ENCODE measurements at regions not wholly inside any gene's neighbourhood (a gene's known extent, or its start where the extent isn't known, plus 50 kb on each side); places are given as distances from the start of the nearest gene placed in this dataset.
A peak's percentile ranks its signal among the peaks of the same experiment; 100 is the strongest.
"Not testable (repeated sequence)": the region's sequence is repeated elsewhere in the genome, so short reads cannot be mapped to it uniquely, and the experiment has no call there.

GRCh38 chr2:90151805-90152204 lies 1460.3 kb downstream of the RPIA start:
- H3K27ac ChIP-seq (ENCODE audit: control insufficient read depth, insufficient read depth); RAD21 ChIA-PET (ENCODE audit: unreplicated experiment); H3K4me3 ChIP-seq; H2AFZ ChIP-seq (ENCODE audit: control insufficient read depth, low read depth, low read length); intact Hi-C loops (cut with micrococcal nuclease; ENCODE audit: unreplicated experiment); ATAC-seq; DNase-seq (ENCODE audit: low read depth, low spot score); in situ Hi-C loops (cut with MboI); H3K36me3 ChIP-seq (ENCODE audit: control insufficient read depth in 2 of 2, insufficient read depth in 2 of 2, low read length in 1 of 2); POLR2A ChIA-PET; BruUV-seq (replicated peaks); H3K4me2 ChIP-seq (ENCODE audit: control insufficient read depth, insufficient read depth); H3K9ac ChIP-seq (ENCODE audit: control insufficient read depth, insufficient read depth, low read length); H3K27me3 ChIP-seq (replicated peaks in 1 of 2; ENCODE audit: control insufficient read depth in 2 of 2, insufficient read depth in 2 of 2, low read length in 1 of 2); SMC1A ChIA-PET (ENCODE audit: uncharacterized antibody, unreplicated experiment); H3K79me2 ChIP-seq (ENCODE audit: control insufficient read depth, insufficient read depth, low read length); H4K20me1 ChIP-seq (ENCODE audit: control insufficient read depth, insufficient read depth); H3K9me3 ChIP-seq (replicated peaks; ENCODE audit: control insufficient read depth, insufficient read depth, low read length); CTCF ChIA-PET; H3K4me1 ChIP-seq (ENCODE audit: control insufficient read depth, insufficient read depth, low read length): not testable (repeated sequence)
- peak; percentile 99 for FAIRE-seq

GRCh38 chr2:90170978-90171377 lies 1479.5 kb downstream of the RPIA start:
- RAD21 ChIA-PET (ENCODE audit: unreplicated experiment); CTCF ChIA-PET; H3K4me1 ChIP-seq (ENCODE audit: control insufficient read depth, insufficient read depth, low read length); FAIRE-seq; H3K4me2 ChIP-seq (ENCODE audit: control insufficient read depth, insufficient read depth); POLR2A ChIA-PET; H3K9ac ChIP-seq (ENCODE audit: control insufficient read depth, insufficient read depth, low read length); DNase-seq (ENCODE audit: low read depth, low spot score); ATAC-seq; intact Hi-C loops (cut with micrococcal nuclease; ENCODE audit: unreplicated experiment); H3K27ac ChIP-seq (ENCODE audit: control insufficient read depth, insufficient read depth); H3K36me3 ChIP-seq (ENCODE audit: control insufficient read depth in 2 of 2, insufficient read depth in 2 of 2, low read length in 1 of 2); H3K79me2 ChIP-seq (ENCODE audit: control insufficient read depth, insufficient read depth, low read length); H2AFZ ChIP-seq (ENCODE audit: control insufficient read depth, low read depth, low read length); H3K9me3 ChIP-seq (replicated peaks; ENCODE audit: control insufficient read depth, insufficient read depth, low read length); BruUV-seq (replicated peaks); H3K27me3 ChIP-seq (replicated peaks in 1 of 2; ENCODE audit: control insufficient read depth in 2 of 2, insufficient read depth in 2 of 2, low read length in 1 of 2); H4K20me1 ChIP-seq (ENCODE audit: control insufficient read depth, insufficient read depth); H3K4me3 ChIP-seq; in situ Hi-C loops (cut with MboI); SMC1A ChIA-PET (ENCODE audit: uncharacterized antibody, unreplicated experiment): not testable (repeated sequence)
- 0% methylated on average over 1 of the region's 1 CpG for WGBS (ENCODE audit: insufficient coverage, insufficient replicate concordance, low lambda C conversion rate, missing lambda C conversion rate)

- in situ Hi-C loops (cut with MboI); H3K79me2 ChIP-seq (ENCODE audit: control insufficient read depth, insufficient read depth, low read length); H2AFZ ChIP-seq (ENCODE audit: control insufficient read depth, low read depth, low read length); H3K9ac ChIP-seq (ENCODE audit: control insufficient read depth, insufficient read depth, low read length); BruUV-seq (replicated peaks); POLR2A ChIA-PET; ATAC-seq; H4K20me1 ChIP-seq (ENCODE audit: control insufficient read depth, insufficient read depth); DNase-seq (ENCODE audit: low read depth, low spot score); RAD21 ChIA-PET (ENCODE audit: unreplicated experiment); SMC1A ChIA-PET (ENCODE audit: uncharacterized antibody, unreplicated experiment); H3K9me3 ChIP-seq (replicated peaks; ENCODE audit: control insufficient read depth, insufficient read depth, low read length); FAIRE-seq; H3K4me3 ChIP-seq; H3K27ac ChIP-seq (ENCODE audit: control insufficient read depth, insufficient read depth); H3K36me3 ChIP-seq (ENCODE audit: control insufficient read depth in 2 of 2, insufficient read depth in 2 of 2, low read length in 1 of 2); intact Hi-C loops (cut with micrococcal nuclease; ENCODE audit: unreplicated experiment); H3K4me1 ChIP-seq (ENCODE audit: control insufficient read depth, insufficient read depth, low read length); H3K4me2 ChIP-seq (ENCODE audit: control insufficient read depth, insufficient read depth); CTCF ChIA-PET; H3K27me3 ChIP-seq (replicated peaks in 1 of 2; ENCODE audit: control insufficient read depth in 2 of 2, insufficient read depth in 2 of 2, low read length in 1 of 2): not testable (repeated sequence)
- 25% methylated on average over 2 of the region's 2 CpGs for WGBS (ENCODE audit: insufficient coverage, insufficient replicate concordance, low lambda C conversion rate, missing lambda C conversion rate)
These were observed 1481.6 kb downstream of the RPIA start for GRCh38 chr2:90173081-90173480.

GRCh38 chr2:90179591-90179990 lies 1488.1 kb downstream of the RPIA start:
- CTCF ChIA-PET; H3K9me3 ChIP-seq (replicated peaks; ENCODE audit: control insufficient read depth, insufficient read depth, low read length); H4K20me1 ChIP-seq (ENCODE audit: control insufficient read depth, insufficient read depth); H3K4me3 ChIP-seq; SMC1A ChIA-PET (ENCODE audit: uncharacterized antibody, unreplicated experiment); ATAC-seq; FAIRE-seq; H3K4me1 ChIP-seq (ENCODE audit: control insufficient read depth, insufficient read depth, low read length); DNase-seq (ENCODE audit: low read depth, low spot score); RAD21 ChIA-PET (ENCODE audit: unreplicated experiment); H3K9ac ChIP-seq (ENCODE audit: control insufficient read depth, insufficient read depth, low read length); H3K4me2 ChIP-seq (ENCODE audit: control insufficient read depth, insufficient read depth); H3K79me2 ChIP-seq (ENCODE audit: control insufficient read depth, insufficient read depth, low read length); H3K27me3 ChIP-seq (replicated peaks in 1 of 2; ENCODE audit: control insufficient read depth in 2 of 2, insufficient read depth in 2 of 2, low read length in 1 of 2); BruUV-seq (replicated peaks); H3K27ac ChIP-seq (ENCODE audit: control insufficient read depth, insufficient read depth); intact Hi-C loops (cut with micrococcal nuclease; ENCODE audit: unreplicated experiment); H3K36me3 ChIP-seq (ENCODE audit: control insufficient read depth in 2 of 2, insufficient read depth in 2 of 2, low read length in 1 of 2); H2AFZ ChIP-seq (ENCODE audit: control insufficient read depth, low read depth, low read length); POLR2A ChIA-PET: not testable (repeated sequence)
- 0% methylated on average over 2 of the region's 3 CpGs for WGBS (ENCODE audit: insufficient coverage, insufficient replicate concordance, low lambda C conversion rate, missing lambda C conversion rate)
- in situ Hi-C loops (cut with MboI) = loop anchor here (25.0 kb wide), 1 partner anchor 1142 kb away; no protein-coding TSS in a partner anchor

Measured in GM12878 (cell line).